ENCODE measurements at regions not wholly inside any gene's neighbourhood (a gene's known extent, or its start where the extent isn't known, plus 50 kb on each side); places are given as distances from the start of the nearest gene placed in this dataset.

DNA sequence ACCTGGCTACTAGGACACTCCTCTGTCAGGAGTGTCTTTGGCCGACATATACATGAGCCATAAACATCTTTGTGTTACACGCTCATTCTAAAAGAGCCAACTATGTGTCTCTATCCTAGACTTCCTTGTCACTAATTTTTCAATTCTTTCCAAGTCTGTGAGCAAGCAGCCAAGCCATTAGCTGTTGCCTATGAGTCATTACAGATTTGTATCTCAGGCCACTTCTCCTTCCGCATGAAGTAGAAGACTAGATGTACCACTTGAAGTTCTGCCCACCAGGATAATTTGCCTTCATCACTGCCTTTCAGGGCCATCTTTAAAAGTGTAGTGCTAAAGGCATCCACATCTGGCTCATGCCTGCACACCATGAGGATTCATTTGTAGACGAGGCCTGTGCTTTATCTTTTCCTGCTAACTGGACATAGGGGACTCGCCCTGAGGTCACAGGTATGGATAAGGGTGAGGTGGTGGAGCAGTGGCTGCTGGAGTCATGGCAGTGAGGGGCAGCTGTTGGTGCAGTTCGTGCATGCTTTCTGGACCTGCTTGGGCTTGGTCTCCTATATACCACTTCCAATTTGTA, 126.1 kb upstream of the KL start:
- intact Hi-C loops (cut with micrococcal nuclease; ENCODE audit: unreplicated experiment) (no loop called here), in situ Hi-C loops (cut with MboI) (no loop called here)
- POLR2A ChIA-PET = interaction anchor here (0.9 kb wide), 1 partner anchor 254 kb away, joined by 3 read pairs; no protein-coding TSS in a partner anchor
- peaks cover 2% of the 10 kb centered on the region; the same call in 2 of the 3 replicates for H3K9me3 ChIP-seq (replicated peaks; ENCODE audit: control insufficient read depth, insufficient read depth, low read length)
- no peak overlapping the region for H3K9ac ChIP-seq (ENCODE audit: control insufficient read depth, insufficient read depth, low read length)
- CTCF ChIA-PET = interaction anchor here (1.3 kb wide), 1 partner anchor 41 kb away, joined by 3 read pairs; no protein-coding TSS in a partner anchor
- no peak overlapping the region for H3K4me2 ChIP-seq (ENCODE audit: control insufficient read depth, insufficient read depth)
- no peak overlapping the region for H3K27ac ChIP-seq (ENCODE audit: control insufficient read depth, insufficient read depth)
- WGBS (ENCODE audit: insufficient coverage, insufficient replicate concordance, low lambda C conversion rate, missing lambda C conversion rate) = 46% methylated on average over 6 of the region's 6 CpGs
- H3K79me2 ChIP-seq (ENCODE audit: control insufficient read depth, insufficient read depth, low read length) = no peaks in the 10 kb centered on the region
- FAIRE-seq (no peak), DNase-seq (ENCODE audit: low read depth, low spot score) (no peak), ATAC-seq (no peak)
- no peak overlapping the region for H3K4me3 ChIP-seq
- no peak overlapping the region for H2AFZ ChIP-seq (ENCODE audit: control insufficient read depth, low read depth, low read length)
- SMC1A ChIA-PET (ENCODE audit: uncharacterized antibody, unreplicated experiment) = no interaction called here
- H3K36me3 ChIP-seq (ENCODE audit: control insufficient read depth in 2 of 2, insufficient read depth in 2 of 2, low read length in 1 of 2) = no peaks in the 10 kb centered on the region
- H4K20me1 ChIP-seq (ENCODE audit: control insufficient read depth, insufficient read depth) = no peaks in the 10 kb centered on the region
- H3K4me1 ChIP-seq (ENCODE audit: control insufficient read depth, insufficient read depth, low read length) = no peaks in the 10 kb centered on the region
- H3K27me3 ChIP-seq (replicated peaks in 1 of 2; ENCODE audit: control insufficient read depth in 2 of 2, insufficient read depth in 2 of 2, low read length in 1 of 2) = no peaks in the 10 kb centered on the region
- no TSS peak for BruUV-seq (replicated peaks)
- RAD21 ChIA-PET (ENCODE audit: unreplicated experiment) = no interaction called here
- TF ChIP-seq HCFC1 (IDR thresholded peaks at IDR 0.05; ENCODE audit: low read length) (no peak), SRF (IDR thresholded peaks at IDR 0.05; ENCODE audit: low read depth in 2 of 2, low read length in 2 of 2) (no peak), TAF1 (IDR thresholded peaks at IDR 0.05; ENCODE audit: borderline replicate concordance, low read depth, low read length) (no peak), CHD2 (IDR thresholded peaks at IDR 0.05; ENCODE audit: borderline replicate concordance, low read depth, low read length) (no peak), IKZF1 (conservative IDR thresholded peaks at IDR 0.05) (no peak), NR2C2 (IDR thresholded peaks at IDR 0.05; ENCODE audit: borderline replicate concordance, control insufficient read depth, insufficient read length, low read depth) (no peak), CHD1 (IDR thresholded peaks at IDR 0.05; ENCODE audit: low read depth, low read length) (no peak), ZBED1 (IDR thresholded peaks at IDR 0.05; ENCODE audit: borderline replicate concordance) (no peak), MYC (IDR thresholded peaks at IDR 0.05; ENCODE audit: insufficient read depth, insufficient read length, insufficient replicate concordance, low read length, severe bottlenecking) (no peak), ASH2L (IDR thresholded peaks at IDR 0.05; ENCODE audit: borderline replicate concordance, low read depth) (no peak), MTA2 (IDR thresholded peaks at IDR 0.05; ENCODE audit: low read depth) (no peak), KLF5 (IDR thresholded peaks at IDR 0.05; ENCODE audit: partially characterized antibody) (no peak)
- TF ChIP-seq, protein P1, sequence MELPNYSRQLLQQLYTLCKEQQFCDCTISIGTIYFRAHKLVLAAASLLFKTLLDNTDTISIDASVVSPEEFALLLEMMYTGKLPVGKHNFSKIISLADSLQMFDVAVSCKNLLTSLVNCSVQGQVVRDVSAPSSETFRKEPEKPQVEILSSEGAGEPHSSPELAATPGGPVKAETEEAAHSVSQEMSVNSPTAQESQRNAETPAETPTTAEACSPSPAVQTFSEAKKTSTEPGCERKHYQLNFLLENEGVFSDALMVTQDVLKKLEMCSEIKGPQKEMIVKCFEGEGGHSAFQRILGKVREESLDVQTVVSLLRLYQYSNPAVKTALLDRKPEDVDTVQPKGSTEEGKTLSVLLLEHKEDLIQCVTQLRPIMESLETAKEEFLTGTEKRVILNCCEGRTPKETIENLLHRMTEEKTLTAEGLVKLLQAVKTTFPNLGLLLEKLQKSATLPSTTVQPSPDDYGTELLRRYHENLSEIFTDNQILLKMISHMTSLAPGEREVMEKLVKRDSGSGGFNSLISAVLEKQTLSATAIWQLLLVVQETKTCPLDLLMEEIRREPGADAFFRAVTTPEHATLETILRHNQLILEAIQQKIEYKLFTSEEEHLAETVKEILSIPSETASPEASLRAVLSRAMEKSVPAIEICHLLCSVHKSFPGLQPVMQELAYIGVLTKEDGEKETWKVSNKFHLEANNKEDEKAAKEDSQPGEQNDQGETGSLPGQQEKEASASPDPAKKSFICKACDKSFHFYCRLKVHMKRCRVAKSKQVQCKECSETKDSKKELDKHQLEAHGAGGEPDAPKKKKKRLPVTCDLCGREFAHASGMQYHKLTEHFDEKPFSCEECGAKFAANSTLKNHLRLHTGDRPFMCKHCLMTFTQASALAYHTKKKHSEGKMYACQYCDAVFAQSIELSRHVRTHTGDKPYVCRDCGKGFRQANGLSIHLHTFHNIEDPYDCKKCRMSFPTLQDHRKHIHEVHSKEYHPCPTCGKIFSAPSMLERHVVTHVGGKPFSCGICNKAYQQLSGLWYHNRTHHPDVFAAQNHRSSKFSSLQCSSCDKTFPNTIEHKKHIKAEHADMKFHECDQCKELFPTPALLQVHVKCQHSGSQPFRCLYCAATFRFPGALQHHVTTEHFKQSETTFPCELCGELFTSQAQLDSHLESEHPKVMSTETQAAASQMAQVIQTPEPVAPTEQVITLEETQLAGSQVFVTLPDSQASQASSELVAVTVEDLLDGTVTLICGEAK (IDR thresholded peaks at IDR 0.05; ENCODE audit: borderline replicate concordance) = no peak
- TF ChIP-seq, protein P2, sequence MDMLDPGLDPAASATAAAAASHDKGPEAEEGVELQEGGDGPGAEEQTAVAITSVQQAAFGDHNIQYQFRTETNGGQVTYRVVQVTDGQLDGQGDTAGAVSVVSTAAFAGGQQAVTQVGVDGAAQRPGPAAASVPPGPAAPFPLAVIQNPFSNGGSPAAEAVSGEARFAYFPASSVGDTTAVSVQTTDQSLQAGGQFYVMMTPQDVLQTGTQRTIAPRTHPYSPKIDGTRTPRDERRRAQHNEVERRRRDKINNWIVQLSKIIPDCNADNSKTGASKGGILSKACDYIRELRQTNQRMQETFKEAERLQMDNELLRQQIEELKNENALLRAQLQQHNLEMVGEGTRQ (IDR thresholded peaks at IDR 0.05; ENCODE audit: borderline replicate concordance, low read depth, low read length) = no peak
- TF ChIP-seq, protein P3, sequence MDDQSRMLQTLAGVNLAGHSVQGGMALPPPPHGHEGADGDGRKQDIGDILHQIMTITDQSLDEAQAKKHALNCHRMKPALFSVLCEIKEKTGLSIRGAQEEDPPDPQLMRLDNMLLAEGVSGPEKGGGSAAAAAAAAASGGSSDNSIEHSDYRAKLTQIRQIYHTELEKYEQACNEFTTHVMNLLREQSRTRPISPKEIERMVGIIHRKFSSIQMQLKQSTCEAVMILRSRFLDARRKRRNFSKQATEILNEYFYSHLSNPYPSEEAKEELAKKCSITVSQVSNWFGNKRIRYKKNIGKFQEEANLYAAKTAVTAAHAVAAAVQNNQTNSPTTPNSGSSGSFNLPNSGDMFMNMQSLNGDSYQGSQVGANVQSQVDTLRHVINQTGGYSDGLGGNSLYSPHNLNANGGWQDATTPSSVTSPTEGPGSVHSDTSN (IDR thresholded peaks at IDR 0.05; ENCODE audit: insufficient replicate concordance, low read depth, low read length) = no peak
- TF ChIP-seq, protein P4, sequence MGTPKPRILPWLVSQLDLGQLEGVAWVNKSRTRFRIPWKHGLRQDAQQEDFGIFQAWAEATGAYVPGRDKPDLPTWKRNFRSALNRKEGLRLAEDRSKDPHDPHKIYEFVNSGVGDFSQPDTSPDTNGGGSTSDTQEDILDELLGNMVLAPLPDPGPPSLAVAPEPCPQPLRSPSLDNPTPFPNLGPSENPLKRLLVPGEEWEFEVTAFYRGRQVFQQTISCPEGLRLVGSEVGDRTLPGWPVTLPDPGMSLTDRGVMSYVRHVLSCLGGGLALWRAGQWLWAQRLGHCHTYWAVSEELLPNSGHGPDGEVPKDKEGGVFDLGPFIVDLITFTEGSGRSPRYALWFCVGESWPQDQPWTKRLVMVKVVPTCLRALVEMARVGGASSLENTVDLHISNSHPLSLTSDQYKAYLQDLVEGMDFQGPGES (IDR thresholded peaks at IDR 0.05) = no peak
